ENCODE measurements at regions not wholly inside any gene's neighbourhood (a gene's known extent, or its start where the extent isn't known, plus 50 kb on each side); places are given as distances from the start of the nearest gene placed in this dataset.

DNA sequence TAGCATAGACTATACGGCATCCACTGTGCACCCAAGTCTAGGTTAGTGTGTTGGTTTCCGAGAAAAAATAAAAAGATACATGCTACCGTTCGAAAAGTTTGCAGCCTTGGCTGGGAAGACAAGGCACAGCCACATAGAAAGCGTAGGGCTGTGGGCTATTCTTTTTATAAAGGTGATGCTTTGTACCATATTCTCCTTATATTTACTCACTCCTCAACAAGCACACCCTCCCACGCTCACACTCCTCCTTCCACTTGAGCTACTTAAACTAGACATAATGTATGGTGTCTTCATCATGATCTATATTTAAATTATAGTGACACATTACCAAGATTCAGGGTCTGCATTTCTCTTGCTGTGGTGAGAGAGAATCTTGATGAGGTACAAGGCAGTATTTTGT is 1416.5 kb downstream of the AACS start:
- no peak for TF ChIP-seq CTCF (IDR thresholded peaks at IDR 0.05; ENCODE audit: insufficient read depth, missing control alignments)
- FAIRE-seq (no peak), DNase-seq (ENCODE audit: insufficient read length, low spot score) (no peak)

GRCh38 chr12:126482238-126482889 is 1417.1 kb downstream of the AACS start:
- FAIRE-seq (no peak), DNase-seq (ENCODE audit: insufficient read length, low spot score) (no peak)
- no peak for TF ChIP-seq CTCF (IDR thresholded peaks at IDR 0.05; ENCODE audit: insufficient read depth, missing control alignments)

DNA sequence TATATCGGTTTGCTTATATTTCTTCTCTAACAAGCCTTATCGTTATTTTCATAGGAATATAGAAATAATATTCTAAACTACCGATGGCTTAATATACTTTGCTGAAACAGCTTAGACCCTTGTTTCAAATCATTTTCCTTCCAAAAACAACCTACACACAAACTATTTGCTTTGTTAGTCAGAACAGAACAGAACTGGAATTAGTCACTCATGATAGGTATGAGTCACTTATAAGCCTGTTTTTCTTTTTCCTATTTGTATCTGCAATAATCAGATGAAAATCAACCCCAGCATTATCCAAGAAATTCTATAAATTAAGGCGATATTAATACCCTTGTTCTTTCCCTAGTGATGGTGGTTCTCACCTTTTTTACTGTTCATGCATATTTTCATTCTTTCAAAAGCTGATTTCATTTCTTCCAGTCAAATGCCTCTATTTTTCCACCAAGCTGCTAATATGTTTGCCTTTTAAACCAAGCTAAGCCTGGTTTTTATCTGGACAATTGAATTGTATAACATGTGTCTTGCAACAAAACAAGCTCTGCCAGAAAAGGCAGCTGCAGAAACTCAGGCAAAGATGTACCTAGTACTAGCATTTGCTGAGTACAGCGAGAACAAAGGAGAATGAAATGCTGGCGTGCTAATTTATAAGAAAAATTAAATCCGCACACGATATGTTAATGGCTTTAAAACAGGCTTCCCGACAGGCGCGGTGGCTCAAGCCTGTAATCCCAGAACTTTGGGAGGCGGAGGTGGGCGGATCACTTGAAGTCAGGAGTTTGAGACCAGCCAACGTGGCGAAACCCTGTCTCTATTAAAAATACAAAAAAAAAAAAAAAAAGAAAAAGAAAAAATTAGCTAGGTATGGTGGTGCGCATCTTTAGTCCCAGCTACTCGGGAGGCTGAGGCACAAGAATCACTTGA is 1418.2 kb downstream of the AACS start:
- TF ChIP-seq CTCF (IDR thresholded peaks at IDR 0.05; ENCODE audit: insufficient read depth, missing control alignments), result no peak
- no peak for FAIRE-seq

DNA sequence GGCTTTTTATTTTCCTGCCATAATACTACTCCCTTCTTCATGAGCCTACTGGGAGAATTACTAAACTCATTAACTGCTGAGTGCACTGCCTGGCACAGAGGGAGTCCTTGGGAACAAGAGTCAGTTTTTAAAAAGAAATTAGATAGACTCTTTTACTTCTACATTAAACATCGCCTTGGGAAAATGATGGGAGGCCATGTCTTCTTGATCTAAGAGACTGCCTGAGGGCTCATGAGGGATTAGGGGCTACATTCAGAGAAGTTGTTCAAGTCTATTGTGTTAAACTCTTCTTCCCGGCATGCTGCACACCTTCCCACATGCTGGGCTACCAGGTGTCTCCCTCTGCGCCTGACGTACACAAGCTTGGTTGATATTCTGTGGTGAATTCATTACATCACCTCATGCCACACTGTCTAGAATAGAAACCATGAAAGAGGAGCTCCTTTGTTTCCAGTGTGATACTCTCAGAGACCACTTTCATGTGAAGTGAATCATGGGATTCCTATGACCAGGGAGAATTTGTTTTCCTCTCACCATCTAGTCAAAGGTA is 1422.3 kb downstream of the AACS start:
- FAIRE-seq (no peak), DNase-seq (ENCODE audit: insufficient read length, low spot score) (no peak)
- no peak for TF ChIP-seq CTCF (IDR thresholded peaks at IDR 0.05; ENCODE audit: insufficient read depth, missing control alignments)

More for the DNA sequence above, 1418.2 kb downstream of the AACS start:
- no peak for DNase-seq (ENCODE audit: insufficient read length, low spot score)

- FAIRE-seq (no peak), DNase-seq (ENCODE audit: insufficient read length, low spot score) (no peak)
- no peak for TF ChIP-seq CTCF (IDR thresholded peaks at IDR 0.05; ENCODE audit: insufficient read depth, missing control alignments)
These were observed 1423.6 kb downstream of the AACS start for GRCh38 chr12:126488806-126489205.

GRCh38 chr12:126492181-126492580 is 1426.9 kb downstream of the AACS start:
- no peak for FAIRE-seq
- no peak for TF ChIP-seq CTCF (IDR thresholded peaks at IDR 0.05; ENCODE audit: insufficient read depth, missing control alignments)

More at GRCh38 chr12:126492181-126492580, 1426.9 kb downstream of the AACS start:
- no peak for DNase-seq (ENCODE audit: insufficient read length, low spot score)
